Fibroblast of lung (primary cell): ENCODE measurements at regions not wholly inside any gene's neighbourhood (a gene's known extent, or its start where the extent isn't known, plus 50 kb on each side); places are given as distances from the start of the nearest gene placed in this dataset.
"Not testable (repeated sequence)": the region's sequence is repeated elsewhere in the genome, so short reads cannot be mapped to it uniquely, and the experiment has no call there.

Source experiments
- DNase-seq, 2 donors: peaks; one replicate each; pipeline versions ENCODE4 v3.0.0 to v3.0.0-alpha.2; 2010; ENCODE audit warnings: low read depth in 2 of 2
- H2AFZ ChIP-seq: 2 replicates; pipeline ENCODE4 v1.5.1; 2012; ENCODE audit warnings: low read length, control low read depth, inconsistent platforms
- H3K27ac ChIP-seq: 2 replicates; pipeline ENCODE4 v1.5.1; 2011; ENCODE audit warnings: low read length, control low read depth; ENCODE audit not compliant: insufficient read depth
- H3K27me3 ChIP-seq: 2 replicates; pipeline ENCODE4 v1.5.1; 2011; ENCODE audit warnings: mild to moderate bottlenecking, low read length; ENCODE audit not compliant: control insufficient read depth, insufficient read depth
- H3K36me3 ChIP-seq: 2 replicates; pipeline ENCODE4 v1.5.1; 2011; ENCODE audit warnings: low read length; ENCODE audit not compliant: control insufficient read depth, insufficient read depth
- H3K4me1 ChIP-seq: 2 replicates; pipeline ENCODE4 v1.5.1; 2011; ENCODE audit warnings: low read length; ENCODE audit not compliant: control insufficient read depth, insufficient read depth; ENCODE audit errors: extremely low read depth
- H3K4me2 ChIP-seq: 2 replicates; pipeline ENCODE4 v1.5.1; 2011; ENCODE audit warnings: low read length, control low read depth; ENCODE audit not compliant: insufficient read depth; ENCODE audit errors: extremely low read depth
- H3K4me3 ChIP-seq, 4 experiments: fragments of 200-600 bp in 1 of 4; sonication (generic) in 1 of 4; replicated peaks in 1 of 4; 2 replicates each; pipeline ENCODE4 v1.5.1; 2011 to 2016; ENCODE audit warnings: low read length in 4 of 4, low read depth in 3 of 4, mild to moderate bottlenecking in 3 of 4, control low read depth in 2 of 4, inconsistent platforms in 1 of 4, mixed read lengths in 1 of 4; ENCODE audit not compliant: insufficient read depth in 1 of 4; ENCODE audit errors: control extremely low read depth in 1 of 4
- H3K79me2 ChIP-seq: 2 replicates; pipeline ENCODE4 v1.5.1; 2012; ENCODE audit warnings: mild to moderate bottlenecking, low read length, inconsistent platforms; ENCODE audit not compliant: control insufficient read depth, insufficient read depth
- H3K9ac ChIP-seq: 2 replicates; pipeline ENCODE4 v1.5.1; 2011; ENCODE audit warnings: mild to moderate bottlenecking, low read length, control low read depth; ENCODE audit not compliant: insufficient read depth
- H3K9me3 ChIP-seq: 2 replicates; pipeline ENCODE4 v1.5.1; 2012; ENCODE audit warnings: low read depth, low read length; ENCODE audit not compliant: control insufficient read depth, insufficient read depth
- H4K20me1 ChIP-seq: 2 replicates; pipeline ENCODE4 v1.5.1; 2011; ENCODE audit warnings: low read length; ENCODE audit not compliant: control insufficient read depth, insufficient read depth; ENCODE audit errors: extremely low read depth
- EZH2 ChIP-seq: IDR thresholded peaks from 2 replicates; pipeline ENCODE4 v1.5.1; 2012; ENCODE audit warnings: low read length, control low read depth, mild to moderate bottlenecking; ENCODE audit errors: missing control alignments
- TF ChIP-seq, protein P1 (sequence below), 2 donors: IDR thresholded peaks in 1 of 2; conservative IDR thresholded peaks in 1 of 2; 1 replicate in 1 of 2; 2 replicates in 1 of 2; pipeline ENCODE4 v1.5.1; 2011 to 2012; ENCODE audit warnings: low read length in 2 of 2, control low read depth in 1 of 2, inconsistent platforms in 1 of 2, low read depth in 1 of 2, mild to moderate bottlenecking in 1 of 2

DNA sequence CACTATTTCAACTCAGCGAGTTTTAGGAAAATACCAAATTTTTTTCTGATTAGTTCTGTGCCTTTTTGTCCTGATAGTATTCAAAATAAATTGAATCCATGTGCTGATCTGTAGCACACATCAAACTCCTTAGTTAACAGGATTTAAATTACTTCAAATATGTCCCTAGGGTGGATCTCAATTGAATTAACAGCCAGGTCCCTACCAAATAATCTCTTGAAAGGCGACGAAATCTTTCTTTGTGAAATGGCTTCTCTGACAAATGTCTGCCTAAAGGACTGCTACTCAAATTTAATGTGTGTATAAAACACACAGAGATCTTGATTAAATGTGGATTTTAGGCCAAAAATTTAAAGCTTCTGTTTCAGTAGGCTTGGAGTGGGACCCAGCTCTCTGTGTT is 989.6 kb upstream of the KCND2 start:
- H3K27me3 ChIP-seq: no peaks in the 10 kb centered on the region
- H3K4me3 ChIP-seq: no peak overlapping the region
- H3K4me1 ChIP-seq: no peaks in the 10 kb centered on the region

DNA sequence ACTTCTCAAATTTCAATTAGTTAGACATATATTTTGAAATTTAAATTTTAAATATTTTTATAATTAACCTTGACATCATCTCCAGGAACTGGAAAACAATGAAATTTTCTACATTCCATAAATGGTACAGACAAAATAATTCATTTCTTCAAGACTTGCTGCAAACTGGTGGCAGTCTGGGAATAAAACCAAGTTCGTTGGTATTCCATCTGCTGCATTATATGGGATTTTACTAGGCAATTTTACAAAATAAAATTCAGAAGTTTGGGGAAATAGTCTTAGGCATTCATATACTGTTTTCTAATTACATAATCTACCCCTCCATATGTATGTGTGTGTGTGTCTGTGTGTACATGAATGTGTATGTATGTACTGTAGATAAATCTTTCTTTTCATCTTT is 984.6 kb upstream of the KCND2 start:
- TF ChIP-seq, protein P1, sequence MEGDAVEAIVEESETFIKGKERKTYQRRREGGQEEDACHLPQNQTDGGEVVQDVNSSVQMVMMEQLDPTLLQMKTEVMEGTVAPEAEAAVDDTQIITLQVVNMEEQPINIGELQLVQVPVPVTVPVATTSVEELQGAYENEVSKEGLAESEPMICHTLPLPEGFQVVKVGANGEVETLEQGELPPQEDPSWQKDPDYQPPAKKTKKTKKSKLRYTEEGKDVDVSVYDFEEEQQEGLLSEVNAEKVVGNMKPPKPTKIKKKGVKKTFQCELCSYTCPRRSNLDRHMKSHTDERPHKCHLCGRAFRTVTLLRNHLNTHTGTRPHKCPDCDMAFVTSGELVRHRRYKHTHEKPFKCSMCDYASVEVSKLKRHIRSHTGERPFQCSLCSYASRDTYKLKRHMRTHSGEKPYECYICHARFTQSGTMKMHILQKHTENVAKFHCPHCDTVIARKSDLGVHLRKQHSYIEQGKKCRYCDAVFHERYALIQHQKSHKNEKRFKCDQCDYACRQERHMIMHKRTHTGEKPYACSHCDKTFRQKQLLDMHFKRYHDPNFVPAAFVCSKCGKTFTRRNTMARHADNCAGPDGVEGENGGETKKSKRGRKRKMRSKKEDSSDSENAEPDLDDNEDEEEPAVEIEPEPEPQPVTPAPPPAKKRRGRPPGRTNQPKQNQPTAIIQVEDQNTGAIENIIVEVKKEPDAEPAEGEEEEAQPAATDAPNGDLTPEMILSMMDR (conservative IDR thresholded peaks at IDR 0.05 in 1 of 2, IDR thresholded peaks at IDR 0.05 in 1 of 2; ENCODE audit: low read depth in 1 of 2, low read length in 2 of 2): no peak
- TF ChIP-seq EZH2: no peak
- no peak for DNase-seq
- Histone ChIP-seq H3K79me2 (no peaks in the 10 kb centered on the region), H3K27me3 (no peaks in the 10 kb centered on the region), H3K27ac (no peak overlapping the region), H2AFZ (no peak overlapping the region), H3K4me2 (no peak overlapping the region), H3K4me3 (no peak overlapping the region), H3K9ac (no peak overlapping the region), H3K9me3 (no peaks in the 10 kb centered on the region), H3K4me1 (no peaks in the 10 kb centered on the region), H4K20me1 (no peaks in the 10 kb centered on the region), H3K36me3 (no peaks in the 10 kb centered on the region)

More for the DNA sequence above, 989.6 kb upstream of the KCND2 start:
- Histone ChIP-seq H3K9ac (no peak overlapping the region), H2AFZ (no peak overlapping the region), H3K4me2 (no peak overlapping the region), H3K79me2 (no peaks in the 10 kb centered on the region), H3K27ac (no peak overlapping the region), H4K20me1 (no peaks in the 10 kb centered on the region), H3K9me3 (no peaks in the 10 kb centered on the region), H3K36me3 (no peaks in the 10 kb centered on the region)
- no peak for DNase-seq
- TF ChIP-seq, protein P1 (conservative IDR thresholded peaks at IDR 0.05 in 1 of 2, IDR thresholded peaks at IDR 0.05 in 1 of 2; ENCODE audit: low read depth in 1 of 2, low read length in 2 of 2): no peak
- TF ChIP-seq EZH2: no peak

DNA sequence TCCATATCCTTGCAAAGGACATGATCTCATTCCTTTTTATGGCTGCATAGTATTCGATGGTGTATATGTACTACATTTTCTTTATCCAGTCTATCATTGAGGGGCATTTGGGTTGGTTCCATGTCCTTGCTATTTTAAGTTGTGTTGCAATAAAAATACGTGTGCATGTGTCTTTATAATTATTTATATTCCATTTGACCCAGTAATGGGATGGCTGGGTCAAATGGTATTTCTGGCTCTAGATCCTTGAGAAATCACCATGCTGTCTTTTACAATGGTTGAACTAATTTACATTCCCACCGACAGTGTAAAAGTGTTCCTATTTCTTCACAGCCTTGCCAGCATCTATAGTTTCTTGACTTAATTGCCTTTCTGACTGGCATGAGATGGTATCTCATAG is 972.6 kb upstream of the KCND2 start:
- not testable (repeated sequence) for H2AFZ ChIP-seq, H3K27me3 ChIP-seq, H3K27ac ChIP-seq, H3K9me3 ChIP-seq, H3K9ac ChIP-seq, H3K36me3 ChIP-seq, H3K79me2 ChIP-seq, H3K4me3 ChIP-seq, DNase-seq, H3K4me1 ChIP-seq, H4K20me1 ChIP-seq, H3K4me2 ChIP-seq
